ENCODE measurements at regions not wholly inside any gene's neighbourhood (a gene's known extent, or its start where the extent isn't known, plus 50 kb on each side); places are given as distances from the start of the nearest gene placed in this dataset.

- Histone ChIP-seq H3K27ac (ENCODE audit: low read depth in 1 of 2, low read length in 2 of 2) (no peak overlapping the region), H3K4me1 (ENCODE audit: control insufficient read depth in 4 of 4, insufficient read depth in 4 of 4, low read length in 3 of 4) (no peaks in the 10 kb centered on the region), H3K27me3 (ENCODE audit: control insufficient read depth in 4 of 4, insufficient read depth in 4 of 4, low read length in 3 of 4) (peaks cover 0 to 2% (median 0%) of the 10 kb centered on the region in 4 donors), H3K4me3 (ENCODE audit: low read depth in 1 of 3, low read length in 3 of 3) (no peak overlapping the region), H3K36me3 (ENCODE audit: control insufficient read depth in 4 of 4, insufficient read depth in 3 of 4, low read depth in 1 of 4, low read length in 3 of 4) (no peaks in the 10 kb centered on the region), H3K9ac (ENCODE audit: low read depth in 1 of 2, low read length in 2 of 2) (no peak overlapping the region), H3K9me3 (ENCODE audit: control insufficient read depth in 4 of 4, low read length in 3 of 4) (no peaks in the 10 kb centered on the region)
- WGBS = 54% methylated on average over 4 of the region's 4 CpGs
- DNase-seq (ENCODE audit: low spot score) = no peak
- TF ChIP-seq CTCF (IDR thresholded peaks at IDR 0.05; ENCODE audit: low read depth, low read length, missing input control) = no peak
- TF ChIP-seq FOXA2 (IDR thresholded peaks at IDR 0.05) = no peak
- no peak for TF ChIP-seq SP1 (IDR thresholded peaks at IDR 0.05)
- TF ChIP-seq NR2F2 (IDR thresholded peaks at IDR 0.05) = no peak
- TF ChIP-seq FOXA1 (IDR thresholded peaks at IDR 0.05) = no peak
- TF ChIP-seq RAD21 (IDR thresholded peaks at IDR 0.05) = no peak
- TF ChIP-seq GABPA (IDR thresholded peaks at IDR 0.05 in 1 of 2, conservative IDR thresholded peaks at IDR 0.05 in 1 of 2) = no peak
- TF ChIP-seq YY1 (IDR thresholded peaks at IDR 0.05) = no peak
- no peak for TF ChIP-seq REST (IDR thresholded peaks at IDR 0.05)
- no peak for TF ChIP-seq ATF3 (IDR thresholded peaks at IDR 0.05)
- TF ChIP-seq ZBTB33 (IDR thresholded peaks at IDR 0.05) = no peak
- TF ChIP-seq MAX (IDR thresholded peaks at IDR 0.05) = no peak
- TF ChIP-seq HNF4A (conservative IDR thresholded peaks at IDR 0.05) = no peak
- TF ChIP-seq RXRA (IDR thresholded peaks at IDR 0.05) = no peak
- TF ChIP-seq JUND (IDR thresholded peaks at IDR 0.05) = no peak
- no peak for TF ChIP-seq EGR1 (IDR thresholded peaks at IDR 0.05; ENCODE audit: low read depth in 2 of 2)
- TF ChIP-seq TAF1 (conservative IDR thresholded peaks at IDR 0.05) = no peak
- TF ChIP-seq HNF4G (IDR thresholded peaks at IDR 0.05) = no peak
Observed at GRCh38 chr2:223510713-223511112, 91.4 kb downstream of the SCG2 start.

Measured in liver (tissue), 8 donors.